ENCODE measurements at regions not wholly inside any gene's neighbourhood (a gene's known extent, or its start where the extent isn't known, plus 50 kb on each side); places are given as distances from the start of the nearest gene placed in this dataset.

DNA sequence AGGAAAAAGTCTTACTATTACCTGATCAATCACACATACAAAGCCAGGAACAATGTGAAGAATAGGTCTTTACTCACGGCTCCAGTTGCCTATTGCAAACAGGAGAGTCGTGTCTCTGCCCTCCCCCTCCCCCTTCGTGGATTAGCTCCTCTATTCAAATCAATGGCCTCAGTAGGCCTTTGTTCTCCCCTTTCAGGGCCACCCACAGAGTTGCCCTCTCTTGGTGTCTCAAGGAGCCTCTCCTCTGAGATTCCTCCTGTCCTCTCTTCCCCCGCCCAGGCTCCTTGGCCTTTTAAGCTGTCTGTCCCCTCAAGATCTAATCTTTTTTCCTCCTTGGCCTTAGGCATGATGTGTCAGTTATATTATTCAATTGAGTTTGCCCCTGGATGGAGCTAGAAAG is 107.2 kb upstream of the NALF2 start:
- Histone ChIP-seq H3F3A (ENCODE audit: insufficient read depth, low read depth) (no peaks in the 10 kb centered on the region), H3K4me3 (no peak overlapping the region), H4K20me1 (ENCODE audit: insufficient read depth) (no peaks in the 10 kb centered on the region), H3K27ac (no peak overlapping the region), H3K4me2 (no peak overlapping the region), H3K79me2 (ENCODE audit: low read depth) (no peaks in the 10 kb centered on the region), H2AFZ (no peak overlapping the region), H3K9me2 (ENCODE audit: insufficient read depth) (no peaks in the 10 kb centered on the region), H3K27me3 (ENCODE audit: insufficient read depth, low read depth) (no peaks in the 10 kb centered on the region), H3K4me1 (replicated peaks; ENCODE audit: insufficient read depth) (no peaks in the 10 kb centered on the region), H3K36me3 (ENCODE audit: low read depth) (no peaks in the 10 kb centered on the region), H3K9me3 (ENCODE audit: insufficient read depth, low read depth) (no peaks in the 10 kb centered on the region)
- CTCF ChIA-PET = no interaction called here
- no peak for TF ChIP-seq EZH2 (IDR thresholded peaks at IDR 0.05; ENCODE audit: low read depth)
- TF ChIP-seq, protein P1, sequence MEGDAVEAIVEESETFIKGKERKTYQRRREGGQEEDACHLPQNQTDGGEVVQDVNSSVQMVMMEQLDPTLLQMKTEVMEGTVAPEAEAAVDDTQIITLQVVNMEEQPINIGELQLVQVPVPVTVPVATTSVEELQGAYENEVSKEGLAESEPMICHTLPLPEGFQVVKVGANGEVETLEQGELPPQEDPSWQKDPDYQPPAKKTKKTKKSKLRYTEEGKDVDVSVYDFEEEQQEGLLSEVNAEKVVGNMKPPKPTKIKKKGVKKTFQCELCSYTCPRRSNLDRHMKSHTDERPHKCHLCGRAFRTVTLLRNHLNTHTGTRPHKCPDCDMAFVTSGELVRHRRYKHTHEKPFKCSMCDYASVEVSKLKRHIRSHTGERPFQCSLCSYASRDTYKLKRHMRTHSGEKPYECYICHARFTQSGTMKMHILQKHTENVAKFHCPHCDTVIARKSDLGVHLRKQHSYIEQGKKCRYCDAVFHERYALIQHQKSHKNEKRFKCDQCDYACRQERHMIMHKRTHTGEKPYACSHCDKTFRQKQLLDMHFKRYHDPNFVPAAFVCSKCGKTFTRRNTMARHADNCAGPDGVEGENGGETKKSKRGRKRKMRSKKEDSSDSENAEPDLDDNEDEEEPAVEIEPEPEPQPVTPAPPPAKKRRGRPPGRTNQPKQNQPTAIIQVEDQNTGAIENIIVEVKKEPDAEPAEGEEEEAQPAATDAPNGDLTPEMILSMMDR (conservative IDR thresholded peaks at IDR 0.05) = no peak
- DNase-seq = no peak
- intact Hi-C loops (cut with micrococcal nuclease; ENCODE audit: unreplicated experiment) = no loop called here
- no TSS peak for BruUV-seq (replicated peaks)
- POLR2A ChIA-PET (ENCODE audit: unreplicated experiment) = no interaction called here

GRCh38 chrX:69395306-69395705 is 108.8 kb upstream of the NALF2 start:
- H3K4me1 ChIP-seq (replicated peaks; ENCODE audit: insufficient read depth) = no peaks in the 10 kb centered on the region
- BruUV-seq (replicated peaks) = no TSS peak
- no peak overlapping the region for H3K27ac ChIP-seq
- H3K9me3 ChIP-seq (ENCODE audit: insufficient read depth, low read depth) = no peaks in the 10 kb centered on the region
- ChIA-PET POLR2A (ENCODE audit: unreplicated experiment) (no interaction called here), CTCF (no interaction called here)
- no peak for TF ChIP-seq EZH2 (IDR thresholded peaks at IDR 0.05; ENCODE audit: low read depth)
- TF ChIP-seq, protein P1 (conservative IDR thresholded peaks at IDR 0.05) = no peak
- no peaks in the 10 kb centered on the region for H4K20me1 ChIP-seq (ENCODE audit: insufficient read depth)
- H2AFZ ChIP-seq = no peak overlapping the region
- no peak overlapping the region for H3K4me2 ChIP-seq
- no peak overlapping the region for H3K4me3 ChIP-seq
- DNase-seq = no peak
- no peaks in the 10 kb centered on the region for H3K27me3 ChIP-seq (ENCODE audit: insufficient read depth, low read depth)
- no peaks in the 10 kb centered on the region for H3K36me3 ChIP-seq (ENCODE audit: low read depth)
- no peaks in the 10 kb centered on the region for H3K9me2 ChIP-seq (ENCODE audit: insufficient read depth)
- intact Hi-C loops (cut with micrococcal nuclease; ENCODE audit: unreplicated experiment) = no loop called here
- H3K79me2 ChIP-seq (ENCODE audit: low read depth) = no peaks in the 10 kb centered on the region
- no peaks in the 10 kb centered on the region for H3F3A ChIP-seq (ENCODE audit: insufficient read depth, low read depth)

DNA sequence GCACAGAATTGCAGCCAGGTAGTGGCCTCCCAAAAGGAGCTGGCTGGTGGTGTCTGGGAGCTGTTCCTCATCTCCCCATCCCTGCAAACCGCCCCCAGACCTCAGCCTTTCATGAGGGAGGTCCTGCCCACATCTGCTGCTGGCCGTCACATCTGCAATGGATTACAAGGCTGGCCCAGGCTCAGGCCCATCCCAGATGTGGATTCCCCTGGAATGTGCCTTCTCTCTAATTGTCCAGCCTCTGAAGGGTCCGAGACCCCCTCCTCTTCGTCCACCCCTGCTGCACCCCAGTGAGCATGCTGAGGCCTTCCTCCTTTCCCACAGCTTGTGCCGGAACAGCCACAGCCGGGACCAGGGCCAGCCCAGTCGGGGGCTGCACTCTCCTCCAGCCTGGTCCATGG is 115.0 kb upstream of the NALF2 start:
- intact Hi-C loops (cut with micrococcal nuclease; ENCODE audit: unreplicated experiment) = loop anchor here (5.0 kb wide), 1 partner anchor 657 kb away; no protein-coding TSS in a partner anchor
- Histone ChIP-seq H3K9me2 (ENCODE audit: insufficient read depth) (no peaks in the 10 kb centered on the region), H3K9me3 (ENCODE audit: insufficient read depth, low read depth) (no peaks in the 10 kb centered on the region), H3K4me1 (replicated peaks; ENCODE audit: insufficient read depth) (no peaks in the 10 kb centered on the region), H4K20me1 (ENCODE audit: insufficient read depth) (no peaks in the 10 kb centered on the region), H3K27me3 (ENCODE audit: insufficient read depth, low read depth) (peaks cover 5% of the 10 kb centered on the region; the same call in 1 of the 2 replicates), H3K27ac (no peak overlapping the region), H3F3A (ENCODE audit: insufficient read depth, low read depth) (no peaks in the 10 kb centered on the region), H3K4me2 (no peak overlapping the region), H2AFZ (no peak overlapping the region), H3K4me3 (no peak overlapping the region), H3K79me2 (ENCODE audit: low read depth) (no peaks in the 10 kb centered on the region), H3K36me3 (ENCODE audit: low read depth) (no peaks in the 10 kb centered on the region)
- no TSS peak for BruUV-seq (replicated peaks)
- no peak for DNase-seq
- CTCF ChIA-PET = no interaction called here
- TF ChIP-seq EZH2 (IDR thresholded peaks at IDR 0.05; ENCODE audit: low read depth) = no peak
- TF ChIP-seq, protein P1 (conservative IDR thresholded peaks at IDR 0.05) = no peak
- POLR2A ChIA-PET (ENCODE audit: unreplicated experiment) = no interaction called here

All from PC-9 (cell line).